NCI-H146 treated with DMSO at 0.1 percent for 48 hours (cell line): ENCODE measurements at regions not wholly inside any gene's neighbourhood (a gene's known extent, or its start where the extent isn't known, plus 50 kb on each side); places are given as distances from the start of the nearest gene placed in this dataset.

Source experiments
- DNase-seq: peaks from one replicate; lab custom pipeline; 2025; ENCODE audit not compliant: unreplicated experiment; lab: John Stamatoyannopoulos, UW

DNA sequence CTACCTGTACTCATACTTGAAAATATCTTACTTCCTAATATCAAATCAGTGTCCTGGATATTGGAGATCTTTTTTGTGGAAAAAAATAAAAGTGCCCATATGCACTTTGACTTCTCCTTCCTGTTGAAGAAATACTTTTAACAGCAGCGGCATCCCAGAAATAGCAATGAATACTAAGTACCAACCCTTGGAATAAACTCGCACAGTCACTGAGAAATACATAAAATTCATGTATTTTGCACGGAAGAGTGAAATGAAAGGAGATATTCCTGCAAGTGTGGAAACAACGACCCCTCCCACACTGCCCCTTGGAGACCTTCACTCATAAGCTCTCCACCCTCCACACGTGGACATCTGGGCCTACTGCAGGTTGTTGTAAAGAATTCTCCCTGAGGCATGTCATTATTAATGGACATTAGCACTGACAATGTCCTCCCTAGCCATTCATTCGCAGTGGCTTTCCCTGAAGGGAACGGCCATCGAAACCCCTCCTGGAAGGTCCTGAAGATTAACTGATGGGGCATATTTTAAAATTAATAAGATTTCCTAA, 407.6 kb upstream of the PFKP start:
- no peak for DNase-seq

DNA sequence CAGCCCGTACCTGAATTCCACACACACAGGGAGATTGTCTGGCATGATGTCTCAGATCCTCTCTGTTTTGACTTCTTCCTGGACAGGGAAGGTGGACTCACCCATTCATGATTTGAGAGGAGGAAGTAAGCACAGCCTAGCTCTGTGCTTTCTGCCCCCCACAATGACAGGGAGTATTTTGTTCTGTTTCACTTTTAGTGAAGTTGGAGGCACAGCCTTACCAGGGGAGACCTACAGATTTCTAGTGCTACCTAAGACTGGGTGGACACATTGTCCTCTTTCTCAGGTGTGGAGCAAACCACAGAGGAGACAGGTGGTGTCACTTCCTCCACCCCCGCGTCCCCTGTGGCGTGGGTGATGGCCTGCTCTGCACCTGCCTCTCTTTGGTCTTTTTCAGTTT, 408.6 kb upstream of the PFKP start:
- no peak for DNase-seq

DNA sequence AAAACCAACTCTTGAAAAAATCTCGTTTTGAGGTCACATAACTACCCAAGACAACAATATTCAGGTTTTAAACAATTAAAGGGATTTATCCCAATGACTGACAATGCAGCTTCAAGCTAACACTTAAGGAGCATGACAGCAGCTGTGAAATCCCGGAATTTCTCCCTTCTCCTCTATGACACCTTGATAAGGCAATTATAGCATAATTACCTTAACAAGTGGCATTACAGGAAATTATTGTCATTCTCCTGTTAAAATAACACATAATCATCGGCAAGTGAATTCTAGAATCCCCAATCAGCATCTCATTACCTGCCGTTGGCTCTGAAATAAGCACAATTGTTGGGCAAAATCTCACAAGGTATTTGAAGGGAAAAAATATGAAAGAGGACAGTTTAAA, 417.0 kb upstream of the PFKP start:
- no peak for DNase-seq

DNA sequence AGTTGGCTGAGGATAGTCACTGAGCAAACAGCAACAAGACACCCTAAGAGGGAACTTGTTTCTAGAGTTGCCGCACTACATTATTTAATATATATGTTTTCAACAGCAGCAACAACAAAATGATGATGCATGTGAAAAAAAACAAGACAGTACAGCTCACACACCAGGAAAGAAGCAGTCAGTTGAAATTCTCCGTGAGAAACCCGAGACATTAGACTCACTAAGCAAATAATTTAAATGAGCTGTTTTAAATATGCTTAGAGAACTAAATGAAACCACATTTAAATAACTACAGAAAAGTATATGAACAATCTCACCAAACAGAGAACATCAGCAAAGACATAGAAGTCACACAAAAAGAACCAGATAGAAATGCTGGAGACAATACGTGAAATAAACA, 426.3 kb upstream of the PFKP start:
- no peak for DNase-seq

DNA sequence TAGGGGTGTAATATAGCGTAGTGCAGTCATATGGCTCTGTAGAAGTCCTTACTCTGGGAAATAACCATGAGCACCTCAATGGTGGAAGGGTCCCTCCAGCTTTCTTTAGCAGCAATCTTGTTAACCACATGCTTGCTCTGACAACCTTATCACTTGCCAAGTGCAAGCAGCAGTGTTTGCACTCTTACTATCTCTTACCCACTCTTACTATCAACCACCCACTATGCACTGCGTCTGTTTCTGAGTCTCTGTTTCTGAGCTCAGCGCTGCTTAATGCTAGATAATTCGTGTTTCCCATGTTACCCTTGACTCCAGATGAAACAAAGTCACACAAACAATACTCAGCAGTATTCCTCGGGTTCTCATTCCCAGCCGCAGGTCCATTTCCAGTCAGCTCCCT, 433.7 kb upstream of the PFKP start:
- DNase-seq: no peak

DNA sequence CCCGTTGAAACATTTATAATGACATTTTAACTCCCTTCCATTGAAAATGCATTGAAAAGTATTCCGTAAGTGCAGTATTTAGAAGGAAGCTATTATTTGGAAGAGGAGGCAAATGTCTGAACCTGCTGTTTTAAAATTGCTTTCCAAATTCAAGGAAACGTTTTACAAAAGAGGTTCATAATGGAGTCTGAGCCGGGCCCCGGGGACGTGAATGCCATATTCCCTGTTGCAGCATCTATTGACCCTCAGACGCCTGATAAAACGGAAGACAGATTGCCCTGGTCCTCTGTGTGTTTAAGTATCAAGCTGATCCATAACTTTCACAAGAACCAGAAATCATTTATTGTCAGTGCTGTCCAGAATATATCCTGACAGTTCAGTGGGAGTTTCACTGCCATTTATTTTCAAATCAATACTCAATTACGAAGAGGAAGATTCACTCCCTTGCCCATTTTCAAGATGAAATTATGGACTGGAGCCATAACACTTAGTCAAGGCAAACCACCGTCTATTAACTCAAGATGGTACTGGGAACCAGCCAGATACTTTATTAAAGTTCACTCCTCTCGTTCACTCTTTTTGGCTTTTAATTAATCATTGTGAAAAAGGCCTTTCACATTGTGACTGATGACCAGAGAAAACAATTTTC, 435.7 kb upstream of the PFKP start:
- no peak for DNase-seq

DNA sequence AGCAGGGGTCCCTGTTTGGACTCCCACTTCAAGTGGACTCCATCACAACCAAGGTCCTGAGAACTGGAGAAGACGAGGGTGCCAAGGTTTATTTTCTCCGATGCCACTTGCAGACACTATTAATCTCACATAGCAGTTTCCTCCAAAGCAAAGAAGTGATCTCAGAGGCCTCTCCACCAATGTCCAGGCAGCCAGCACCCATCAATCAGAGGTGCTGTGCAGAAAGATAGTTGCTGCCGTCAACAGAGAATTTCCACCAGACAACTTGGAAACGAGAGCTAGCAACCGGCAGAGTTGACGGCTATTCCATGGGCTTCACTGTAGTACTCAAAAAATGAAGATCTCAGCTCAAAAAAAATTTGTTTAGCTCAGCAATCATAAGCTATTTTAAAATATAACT, 438.6 kb upstream of the PFKP start:
- DNase-seq: no peak

DNA sequence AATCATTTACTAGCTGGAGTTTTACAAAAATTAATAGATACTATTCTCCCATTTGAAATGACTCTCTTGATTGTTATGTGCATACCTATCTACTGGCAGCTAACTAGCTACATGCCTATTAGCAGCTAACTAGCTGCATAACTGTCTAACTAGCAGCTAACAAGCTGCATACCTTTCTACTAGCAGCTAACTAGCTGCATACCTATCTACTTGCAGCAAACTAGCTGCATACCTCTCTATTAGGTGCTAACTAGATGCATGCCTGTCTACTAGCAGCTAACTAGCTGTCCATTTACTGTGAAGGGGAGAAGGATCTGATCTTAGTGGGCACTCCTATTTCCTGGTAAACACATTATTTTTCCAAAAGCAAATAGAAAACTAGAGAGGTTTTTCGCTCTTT, 439.4 kb upstream of the PFKP start:
- DNase-seq: no peak

DNA sequence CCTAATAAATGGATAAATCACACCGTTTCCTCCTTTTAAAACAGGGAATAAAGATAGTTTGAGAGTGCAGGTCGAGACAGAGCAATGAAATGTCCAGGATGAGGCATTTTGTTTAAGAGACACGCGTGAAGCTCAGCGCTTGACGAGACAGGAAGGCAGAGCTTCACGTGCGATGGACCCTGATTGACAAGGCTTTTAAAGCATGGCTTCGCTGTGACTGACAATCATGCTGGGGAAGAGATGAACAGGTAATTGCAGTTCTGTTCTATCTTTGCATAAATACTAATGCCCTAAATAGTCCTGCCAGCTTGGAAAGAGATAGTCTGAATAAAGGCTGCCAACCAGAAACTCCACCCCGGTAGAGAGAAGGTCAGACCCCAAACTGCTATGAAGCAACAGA, 442.3 kb upstream of the PFKP start:
- DNase-seq: no peak

DNA sequence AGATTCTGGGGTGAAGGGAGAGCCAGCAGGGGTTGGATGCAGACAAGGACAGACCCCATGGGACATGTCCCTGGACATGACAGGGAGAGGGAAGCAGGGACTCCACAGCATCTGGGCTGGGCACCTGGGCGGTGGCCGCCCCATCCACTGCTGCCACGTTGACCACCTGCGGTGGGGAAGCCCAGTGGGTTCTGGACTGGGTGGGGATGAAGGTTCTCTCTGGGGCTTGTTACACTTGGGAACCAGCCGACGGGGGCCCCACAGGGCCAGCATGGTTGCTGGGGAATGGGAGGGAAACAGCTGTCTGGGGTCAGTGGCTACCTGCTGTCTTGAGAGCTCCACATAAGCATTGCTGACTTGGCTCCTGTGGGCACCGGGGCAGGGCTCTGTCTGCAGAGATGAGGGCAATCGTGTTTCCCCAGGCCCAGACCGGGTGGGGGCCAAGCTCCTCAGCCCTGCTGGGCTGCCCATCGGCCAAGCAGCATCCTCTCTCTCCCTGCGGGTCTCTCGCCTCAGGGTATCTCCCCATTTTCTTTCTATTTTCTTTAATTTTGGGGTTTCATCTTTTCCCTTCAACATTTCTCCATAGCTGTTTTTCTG, 443.6 kb upstream of the PFKP start:
- DNase-seq: no peak

DNA sequence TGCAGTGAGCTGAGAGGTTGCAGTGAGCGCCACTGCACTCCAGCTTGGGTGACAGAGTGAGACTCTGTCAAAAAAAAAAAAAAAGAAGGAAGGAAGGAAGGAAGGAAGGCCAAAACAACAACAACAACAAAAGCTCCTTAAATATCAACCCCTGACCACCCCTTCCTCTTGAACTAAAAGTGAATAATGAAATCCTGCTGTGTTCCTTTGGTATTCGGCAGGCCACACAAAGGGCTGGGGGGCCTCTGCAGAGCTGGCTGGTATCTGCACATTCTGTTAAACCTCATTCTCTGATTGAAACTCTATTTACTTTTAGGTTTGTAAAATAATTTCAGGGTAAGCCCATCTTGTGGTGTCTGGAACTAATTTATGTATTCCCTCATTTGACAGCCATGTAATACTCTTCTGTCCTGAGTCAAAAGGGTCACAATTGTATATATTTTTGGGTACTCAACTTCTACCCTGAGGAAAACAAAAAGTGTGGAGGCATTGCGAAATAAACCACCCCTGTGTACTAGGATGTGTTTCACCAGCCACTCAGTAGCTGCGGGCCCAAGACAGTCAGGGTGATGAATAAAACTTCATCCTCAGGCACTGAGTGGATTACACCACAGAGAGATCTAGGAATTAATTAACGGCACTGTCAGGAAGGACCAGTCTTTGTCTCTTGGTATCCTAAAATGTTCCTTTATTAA, 446.4 kb upstream of the PFKP start:
- DNase-seq: no peak

DNA sequence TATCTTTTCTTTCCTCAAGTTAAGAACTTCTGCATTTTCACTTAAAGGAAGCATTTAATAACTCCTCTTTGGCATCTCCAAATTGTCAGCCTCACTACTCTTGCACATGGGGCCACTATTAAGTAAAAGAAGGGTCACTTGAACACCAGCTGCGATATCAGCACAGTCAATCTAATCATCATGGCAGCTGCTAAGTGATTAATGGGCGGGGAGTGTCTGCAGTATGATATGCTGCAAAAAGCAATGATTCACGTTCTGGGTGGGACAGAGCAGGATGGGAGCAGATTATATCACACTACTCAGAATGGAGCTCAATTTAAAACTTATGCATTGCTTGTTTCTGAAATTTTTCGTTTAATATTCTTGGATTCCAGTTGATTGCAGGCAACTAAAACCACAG, 447.4 kb upstream of the PFKP start:
- DNase-seq: no peak

DNA sequence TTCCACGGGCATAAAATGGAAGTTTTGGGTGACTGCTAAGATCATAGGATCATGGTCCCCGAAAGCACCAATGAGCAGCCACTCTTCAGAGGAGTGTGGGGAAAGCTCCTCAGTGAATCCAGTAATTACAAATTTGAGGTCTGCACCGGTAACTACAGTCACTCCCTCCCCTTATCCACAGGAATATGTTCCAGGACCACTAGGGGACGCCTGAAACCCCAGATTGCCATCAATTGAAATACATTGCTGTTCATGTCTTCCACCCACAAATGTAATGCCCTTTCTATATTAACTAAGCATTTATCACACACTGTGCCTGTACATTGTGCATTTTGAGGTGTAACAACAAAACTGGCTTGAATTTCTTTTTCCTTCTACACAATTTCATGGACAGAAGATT, 447.9 kb upstream of the PFKP start:
- DNase-seq: no peak

DNA sequence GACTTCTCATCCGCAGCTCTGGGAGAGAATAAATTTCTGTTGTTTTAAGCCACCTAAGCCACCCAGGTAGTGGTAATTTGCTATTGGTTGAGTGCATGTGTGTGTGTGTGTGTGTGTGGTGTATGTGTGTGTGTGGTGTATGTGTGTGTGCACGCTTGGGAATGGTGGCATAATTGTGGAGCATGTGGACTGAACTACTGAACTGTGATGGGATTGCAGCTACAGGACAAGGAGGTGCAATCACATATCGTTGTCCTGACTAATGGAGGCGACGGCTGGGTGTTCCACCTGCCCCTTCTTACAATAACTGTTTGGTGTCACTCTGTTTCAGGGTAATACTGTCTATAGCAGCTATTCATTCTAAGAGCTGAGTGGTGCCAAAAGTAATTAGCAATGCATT, 448.7 kb upstream of the PFKP start:
- DNase-seq: no peak

DNA sequence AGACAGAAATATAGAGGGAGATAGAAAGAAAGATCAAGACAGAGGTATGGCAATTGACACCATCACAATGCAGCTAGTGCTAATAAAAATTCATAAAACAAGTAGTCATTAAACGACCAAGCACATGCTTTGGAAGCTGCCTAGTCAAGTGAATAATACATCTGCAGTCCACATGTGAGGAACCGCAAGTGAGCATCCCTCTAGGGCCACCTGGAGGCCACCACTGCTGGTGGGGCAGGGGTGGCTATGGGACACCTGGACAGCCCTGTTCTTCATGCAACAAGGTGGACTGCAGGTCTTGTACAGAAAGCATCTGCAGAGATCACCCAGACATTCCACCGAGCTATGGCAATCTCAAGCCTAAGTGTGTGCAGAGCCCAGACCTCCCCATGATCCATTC, 451.1 kb upstream of the PFKP start:
- no peak for DNase-seq

DNA sequence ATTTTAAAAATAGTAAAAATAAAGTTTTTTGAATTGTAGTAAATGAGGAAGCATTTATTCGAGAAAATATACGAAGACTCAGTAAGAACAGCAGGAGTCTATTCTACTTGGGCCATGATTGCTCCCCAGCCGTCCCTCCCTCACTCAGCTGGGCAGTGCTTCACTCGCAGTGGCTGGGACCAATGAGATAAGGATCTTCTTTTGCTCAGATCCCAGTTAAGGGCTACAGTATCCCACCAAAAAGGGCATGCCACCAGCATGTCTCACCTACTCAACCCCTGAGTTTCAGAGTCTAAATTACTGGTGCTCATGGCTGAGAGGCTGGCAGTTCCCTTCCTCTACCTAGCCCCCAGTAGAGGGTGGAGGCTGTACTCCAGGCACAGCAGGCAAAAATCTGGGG, 455.7 kb upstream of the PFKP start:
- DNase-seq: no peak

DNA sequence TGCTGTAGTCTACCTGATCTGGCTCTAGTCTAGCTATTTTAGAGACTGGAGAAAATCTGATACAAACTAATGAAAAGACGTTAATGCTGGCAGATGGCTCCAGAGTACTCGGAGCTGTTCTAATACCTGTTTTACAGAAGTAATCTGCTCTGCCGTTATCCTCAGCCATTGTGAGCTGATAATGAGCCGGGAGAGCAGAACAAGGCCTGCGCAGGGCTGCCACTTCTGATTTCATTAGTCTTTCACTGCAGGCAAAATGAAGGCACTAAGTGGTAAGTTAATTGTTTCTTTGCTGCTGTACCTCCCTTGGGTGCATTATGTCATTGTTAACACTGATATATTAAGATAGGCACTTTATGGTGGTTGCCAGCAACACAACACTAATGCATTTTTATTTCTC, 456.4 kb upstream of the PFKP start:
- no peak for DNase-seq

DNA sequence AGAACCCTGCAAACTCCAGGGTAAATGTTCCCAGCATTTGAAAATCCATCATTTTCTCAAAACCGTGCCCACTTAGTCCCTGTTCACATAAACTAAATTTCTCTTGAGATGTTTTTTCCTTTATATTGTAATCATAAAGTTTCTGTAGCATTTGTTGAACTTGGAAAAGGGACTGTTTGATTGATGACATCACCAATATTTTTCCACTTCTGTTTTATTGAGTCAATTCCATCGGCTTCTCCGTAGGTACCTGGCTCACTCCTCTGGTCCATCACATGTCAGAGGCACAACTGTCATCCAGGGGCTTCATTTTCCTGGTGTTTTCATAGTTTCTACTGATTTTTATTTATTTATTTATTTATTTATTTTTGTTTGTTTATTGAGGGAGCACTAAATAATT, 462.5 kb upstream of the PFKP start:
- DNase-seq: no peak

DNA sequence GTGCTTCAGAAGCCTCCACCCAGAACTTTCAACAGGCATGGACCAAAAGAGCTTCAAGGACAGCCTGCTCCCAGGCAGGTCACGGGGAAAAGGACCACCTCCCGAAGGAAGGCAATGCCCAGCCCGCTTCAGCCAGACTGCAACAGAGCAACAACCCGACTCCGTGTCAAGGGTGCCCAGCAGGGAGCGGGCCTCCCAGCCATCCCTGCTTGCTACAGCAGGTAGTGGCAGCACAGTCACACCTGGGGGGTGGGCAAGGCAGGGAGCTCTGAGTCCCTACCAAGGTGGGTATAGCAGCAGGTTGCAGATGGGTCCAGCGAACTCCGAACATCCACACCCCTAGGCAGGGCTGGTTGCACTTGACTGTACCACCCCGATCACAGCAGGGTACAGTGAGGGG, 467.8 kb upstream of the PFKP start:
- DNase-seq: no peak

DNA sequence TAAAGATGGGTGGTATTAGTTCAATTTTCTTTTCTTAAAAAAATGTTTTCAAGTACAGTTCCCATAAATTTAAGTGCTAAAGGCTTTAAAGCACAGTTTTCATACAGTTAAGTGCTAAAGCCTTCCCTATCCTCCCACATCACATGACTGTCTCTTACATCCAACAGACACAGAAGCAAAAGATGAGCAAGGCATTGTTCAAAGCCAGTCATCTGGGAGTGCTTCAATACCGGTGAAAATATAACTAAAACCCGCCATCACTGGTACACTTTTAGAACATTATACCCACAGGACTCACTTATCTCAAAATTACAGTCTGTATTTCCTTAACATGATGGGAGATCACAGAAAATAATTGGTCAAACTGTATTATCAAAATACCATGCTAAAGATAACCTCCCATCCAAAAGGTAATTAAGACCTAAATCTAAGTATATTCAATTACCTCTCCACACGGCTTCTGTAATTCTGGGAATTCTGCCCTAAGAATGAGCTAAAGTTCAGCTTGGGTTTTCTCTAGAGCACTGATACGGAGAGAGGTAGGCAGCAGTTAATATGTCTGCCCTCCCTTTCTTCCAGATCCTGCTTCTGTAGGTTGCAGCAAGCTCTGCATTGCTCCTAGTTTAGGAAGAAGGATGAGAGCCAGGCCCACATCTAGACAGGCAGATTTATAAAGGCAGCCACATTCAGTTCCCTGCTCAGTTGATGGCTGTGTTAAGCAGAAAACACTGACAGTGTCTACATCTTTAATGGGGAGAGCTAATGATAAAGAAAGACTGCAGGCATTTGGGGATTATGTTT, 474.8 kb upstream of the PFKP start:
- no peak for DNase-seq

DNA sequence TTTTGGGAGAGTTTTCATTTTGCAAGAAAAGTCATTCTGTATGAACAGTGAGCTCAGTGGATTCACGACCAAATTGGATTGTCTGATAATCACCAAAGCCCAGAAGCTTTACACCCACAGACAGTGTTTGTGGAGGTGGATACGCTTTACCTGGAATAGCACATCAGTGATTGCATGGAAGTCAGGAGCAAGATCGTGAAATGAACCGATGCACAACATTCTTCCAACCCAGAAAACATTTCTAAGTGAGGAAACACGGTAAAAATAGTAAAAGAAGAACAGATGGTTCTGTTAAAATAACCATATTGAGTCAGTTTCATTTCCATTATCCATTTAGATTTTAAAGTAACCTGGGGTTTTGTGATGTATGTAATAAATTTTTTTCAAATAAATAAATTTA, 478.2 kb upstream of the PFKP start:
- no peak for DNase-seq

DNA sequence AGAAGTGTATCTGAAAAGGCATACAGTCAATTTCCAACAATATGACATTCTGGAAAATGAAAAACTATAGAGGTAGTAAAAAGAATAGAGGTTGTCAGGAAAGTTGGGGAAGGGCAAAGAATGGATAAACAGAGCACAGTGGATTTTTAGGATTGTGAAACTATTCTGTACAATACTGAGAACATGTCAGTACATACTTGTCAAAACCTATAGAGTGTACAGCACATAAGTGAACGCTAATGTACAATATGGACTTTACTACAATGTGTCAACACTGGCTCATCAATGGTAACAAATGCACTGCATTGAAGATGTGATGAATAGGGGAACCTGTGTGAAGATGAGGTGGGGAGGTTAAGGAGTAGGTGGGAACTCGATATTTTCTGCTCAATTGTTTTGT, 483.0 kb upstream of the PFKP start:
- no peak for DNase-seq
